SU-DHL-6 (cell line): ENCODE measurements at regions not wholly inside any gene's neighbourhood (a gene's known extent, or its start where the extent isn't known, plus 50 kb on each side); places are given as distances from the start of the nearest gene placed in this dataset.

ENCODE experiments used
- H2AFZ ChIP-seq: fragments of 200-600 bp; sonication (generic); 2 replicates; pipeline ENCODE4 v1.6.1; 2014; ENCODE audit warnings: low read depth, mild to moderate bottlenecking, moderate library complexity, mixed read lengths, antibody characterized with exemption, low read length; ENCODE audit not compliant: severe bottlenecking
- H3F3A ChIP-seq: fragments of 200-600 bp; shearing (Covaris generic); 2 replicates; pipeline ENCODE4 v1.6.0; 2016; ENCODE audit warnings: antibody characterized with exemption, mild to moderate bottlenecking; ENCODE audit not compliant: insufficient read depth
- H3K27ac ChIP-seq: fragments of 200-600 bp; sonication (generic); 2 replicates; pipeline ENCODE4 v1.5.1; 2016; ENCODE audit warnings: low read depth, mild to moderate bottlenecking, low read length, moderate library complexity, mixed read lengths
- H3K27me3 ChIP-seq: fragments of 200-600 bp; sonication (generic), shearing (Covaris generic); 2 replicates; pipeline ENCODE4 v1.6.0; 2014; ENCODE audit warnings: mild to moderate bottlenecking, low read length
- H3K36me3 ChIP-seq: fragments of 200-600 bp; sonication (generic); 2 replicates; pipeline ENCODE4 v1.6.1; 2014; ENCODE audit warnings: mild to moderate bottlenecking, low read length, mixed read lengths
- H3K4me2 ChIP-seq: fragments of 300-600, 200-600 bp; shearing (Covaris generic), sonication (generic); 2 replicates; pipeline ENCODE4 v1.6.0; 2014; ENCODE audit warnings: low read length, low read depth, mild to moderate bottlenecking; ENCODE audit not compliant: poor library complexity, severe bottlenecking
- H3K4me3 ChIP-seq: fragments of 200-600 bp; sonication (generic); 2 replicates; pipeline ENCODE4 v1.5.1; 2014; ENCODE audit warnings: antibody characterized with exemption, low read length, mild to moderate bottlenecking, mixed read lengths; ENCODE audit not compliant: insufficient read depth, poor library complexity, severe bottlenecking
- H3K79me2 ChIP-seq: fragments of 200-600 bp; sonication (generic); 2 replicates; pipeline ENCODE4 v1.6.1; 2014; ENCODE audit warnings: mild to moderate bottlenecking, low read length, moderate library complexity; ENCODE audit not compliant: insufficient read depth
- H3K9ac ChIP-seq: fragments of 200-600 bp; sonication (generic); 2 replicates; pipeline ENCODE4 v1.7.0; 2014; ENCODE audit warnings: mild to moderate bottlenecking, low read length
- H3K9me2 ChIP-seq: fragments of 200-600 bp; sonication (generic); replicated peaks from 2 replicates; pipeline ENCODE4 v1.6.1; 2014; ENCODE audit warnings: low read length; ENCODE audit not compliant: insufficient read depth
- H3K9me3 ChIP-seq: fragments of 200-600 bp; sonication (generic); 2 replicates; pipeline ENCODE4 v1.6.1; 2014; ENCODE audit warnings: low read length, mixed read lengths; ENCODE audit not compliant: insufficient read depth
- H4K20me1 ChIP-seq: fragments of 200-600 bp; sonication (generic); 2 replicates; pipeline ENCODE4 v1.6.1; 2014; ENCODE audit warnings: low read depth, mild to moderate bottlenecking, antibody characterized with exemption, low read length, moderate library complexity, mixed read lengths
- CTCF ChIP-seq: fragments of 200-600 bp; sonication (generic); IDR thresholded peaks from one replicate; pipeline ENCODE4 v1.5.1; 2017; ENCODE audit warnings: antibody characterized with exemption, mild to moderate bottlenecking, low read length, moderate library complexity; ENCODE audit not compliant: insufficient read depth, poor library complexity, severe bottlenecking
- EZH2phosphoT487 ChIP-seq: fragments of 200-600 bp; sonication (generic), shearing (Covaris generic); conservative IDR thresholded peaks from 2 replicates; pipeline ENCODE4 v1.6.1; 2018; ENCODE audit warnings: mild to moderate bottlenecking, antibody characterized with exemption, low read length, moderate library complexity, mixed read lengths

- Histone ChIP-seq H3K27ac (no peak overlapping the region), H3K4me3 (no peak overlapping the region), H3F3A (no peaks in the 10 kb centered on the region), H4K20me1 (no peaks in the 10 kb centered on the region), H3K9me2 (no peaks in the 10 kb centered on the region; the same call in 1 of the 2 replicates), H3K36me3 (no peaks in the 10 kb centered on the region), H3K9ac (no peak overlapping the region), H3K79me2 (no peaks in the 10 kb centered on the region), H3K9me3 (no peaks in the 10 kb centered on the region), H3K27me3 (no peaks in the 10 kb centered on the region), H3K4me2 (no peak overlapping the region), H2AFZ (no peak overlapping the region)
- TF ChIP-seq EZH2phosphoT487 (no peak), CTCF (no peak)
Observed at GRCh38 chr1:103218369-103218768, 110.0 kb upstream of the COL11A1 start.

GRCh38 chr1:103211073-103211472, 102.8 kb upstream of the COL11A1 start:
- Histone ChIP-seq H3K36me3 (no peaks in the 10 kb centered on the region), H3K27me3 (no peaks in the 10 kb centered on the region), H3K9me3 (no peaks in the 10 kb centered on the region), H3K27ac (no peak overlapping the region), H3K9me2 (no peaks in the 10 kb centered on the region), H4K20me1 (no peaks in the 10 kb centered on the region), H3K4me3 (no peak overlapping the region), H2AFZ (no peak overlapping the region), H3F3A (no peaks in the 10 kb centered on the region), H3K9ac (no peak overlapping the region), H3K4me2 (no peak overlapping the region), H3K79me2 (no peaks in the 10 kb centered on the region)
- TF ChIP-seq CTCF, result no peak

- no peak for TF ChIP-seq CTCF
- no peak for TF ChIP-seq EZH2phosphoT487
- no peaks in the 10 kb centered on the region for H3F3A ChIP-seq
- H3K27me3 ChIP-seq, result no peaks in the 10 kb centered on the region
- no peaks in the 10 kb centered on the region for H3K36me3 ChIP-seq
- no peaks in the 10 kb centered on the region for H3K9me2 ChIP-seq
- no peaks in the 10 kb centered on the region for H4K20me1 ChIP-seq
- H3K9ac ChIP-seq, result no peak overlapping the region
- no peak overlapping the region for H3K27ac ChIP-seq
- no peak overlapping the region for H3K4me2 ChIP-seq
- H2AFZ ChIP-seq, result no peak overlapping the region
- H3K79me2 ChIP-seq, result no peaks in the 10 kb centered on the region
- H3K9me3 ChIP-seq, result no peaks in the 10 kb centered on the region
- no peak overlapping the region for H3K4me3 ChIP-seq
Observed at GRCh38 chr1:103208844-103209243, 100.5 kb upstream of the COL11A1 start.

- H3K9me2 ChIP-seq, result no peaks in the 10 kb centered on the region
- H3K9me3 ChIP-seq, result no peaks in the 10 kb centered on the region; the same call in 1 of the 2 replicates
- H3K4me2 ChIP-seq, result no peak overlapping the region
- no peaks in the 10 kb centered on the region for H4K20me1 ChIP-seq
- no peak overlapping the region for H3K27ac ChIP-seq
- no peaks in the 10 kb centered on the region for H3K36me3 ChIP-seq
- H3K4me3 ChIP-seq, result no peak overlapping the region
- no peaks in the 10 kb centered on the region for H3K79me2 ChIP-seq
- H3K27me3 ChIP-seq, result no peaks in the 10 kb centered on the region
- no peak for TF ChIP-seq EZH2phosphoT487
- no peak for TF ChIP-seq CTCF
- no peak overlapping the region for H3K9ac ChIP-seq
- no peaks in the 10 kb centered on the region for H3F3A ChIP-seq
- no peak overlapping the region for H2AFZ ChIP-seq
Observed at GRCh38 chr1:103199001-103199400, 90.7 kb upstream of the COL11A1 start.
